MM.1S (cell line): ENCODE measurements at regions not wholly inside any gene's neighbourhood (a gene's known extent, or its start where the extent isn't known, plus 50 kb on each side); places are given as distances from the start of the nearest gene placed in this dataset.

Experiments used
- CTCF ChIP-seq: fragments of 300-600 bp; sonication (generic); IDR thresholded peaks from 2 replicates; pipeline ENCODE4 v1.5.1; 2016; ENCODE audit warnings: antibody characterized with exemption, low read length, mixed read lengths
- EZH2 ChIP-seq: fragments of 300-600 bp; sonication (generic); optimal IDR thresholded peaks from 2 replicates; pipeline ENCODE3; 2017; ENCODE audit warnings: low read depth, mild to moderate bottlenecking, antibody characterized with exemption, low read length, mixed read lengths
- EZH2phosphoT487 ChIP-seq: fragments of 300-600 bp; sonication (generic); IDR thresholded peaks from 2 replicates; pipeline ENCODE4 v1.6.1; 2018; ENCODE audit warnings: antibody characterized with exemption, low read length

- TF ChIP-seq CTCF (no peak), EZH2 (no peak), EZH2phosphoT487 (no peak)
Measured at GRCh38 chrX:871626-872025, 241.0 kb downstream of the SHOX start.
